Lower leg skin (tissue), 4 donors: ENCODE measurements at regions not wholly inside any gene's neighbourhood (a gene's known extent, or its start where the extent isn't known, plus 50 kb on each side); places are given as distances from the start of the nearest gene placed in this dataset.

Source experiments
- DNase-seq, 2 donors: peaks; one replicate each; pipeline ENCODE4 v3.0.0-alpha.2; 2019; ENCODE audit warnings: low spot score in 2 of 2
- H3K4me3 ChIP-seq: fragments of 200-600 bp; sonication (generic); 2 replicates; pipeline ENCODE4 v1.5.1; 2017; ENCODE audit warnings: mild to moderate bottlenecking, low read depth; ENCODE audit not compliant: poor library complexity, severe bottlenecking
- POLR2A ChIP-seq, 2 donors: fragments of 450-650 bp; IDR thresholded peaks; one replicate each; pipeline ENCODE4 v1.6.1; 2016 to 2017; ENCODE audit warnings: antibody characterized with exemption in 2 of 2, mild to moderate bottlenecking in 1 of 2, moderate library complexity in 1 of 2
- WGBS, 2 donors: methylation state at CpG; one replicate each; pipeline ENCODE4 v1.1.5; 2018; 5-methylcytosine and 5-hydroxymethylcytosine counted together
- intact Hi-C: fragments of 100-400 bp; cut with DNase I; formaldehyde crosslinking; loops from one replicate; pipeline ENCODE4 v1.15.0; 2023; ENCODE audit warnings: low total_unique reads
- TF ChIP-seq, protein P1 (sequence below), 3 donors: fragments of 450-650 bp; IDR thresholded peaks; one replicate each; pipeline ENCODE4 v1.5.1; 2016; ENCODE audit warnings: antibody characterized with exemption in 3 of 3, mild to moderate bottlenecking in 3 of 3, moderate library complexity in 2 of 3

DNA sequence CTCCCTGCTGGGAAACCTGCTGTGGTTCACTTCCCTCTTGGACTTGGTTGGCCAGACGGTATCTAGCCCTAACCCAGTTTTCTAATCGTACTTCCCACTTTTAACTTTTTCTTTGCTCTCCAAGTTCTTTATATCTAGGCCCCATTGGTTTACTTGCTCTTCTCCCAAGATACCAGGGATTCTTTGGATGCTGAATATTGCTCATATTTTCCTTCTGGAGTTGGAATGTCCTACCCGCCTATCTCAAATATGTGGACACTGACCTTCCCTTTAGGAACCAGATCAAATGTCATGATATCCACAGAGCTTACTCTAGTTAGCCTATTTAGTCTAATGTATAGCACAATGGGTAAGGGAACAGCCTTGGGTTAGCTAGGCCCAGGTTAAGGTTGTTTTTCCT lies 228.6 kb downstream of the DACT1 start:
- H3K4me3 ChIP-seq, result no peak overlapping the region
- no peak for DNase-seq
- intact Hi-C loops, result no loop called here
- TF ChIP-seq, protein P1, sequence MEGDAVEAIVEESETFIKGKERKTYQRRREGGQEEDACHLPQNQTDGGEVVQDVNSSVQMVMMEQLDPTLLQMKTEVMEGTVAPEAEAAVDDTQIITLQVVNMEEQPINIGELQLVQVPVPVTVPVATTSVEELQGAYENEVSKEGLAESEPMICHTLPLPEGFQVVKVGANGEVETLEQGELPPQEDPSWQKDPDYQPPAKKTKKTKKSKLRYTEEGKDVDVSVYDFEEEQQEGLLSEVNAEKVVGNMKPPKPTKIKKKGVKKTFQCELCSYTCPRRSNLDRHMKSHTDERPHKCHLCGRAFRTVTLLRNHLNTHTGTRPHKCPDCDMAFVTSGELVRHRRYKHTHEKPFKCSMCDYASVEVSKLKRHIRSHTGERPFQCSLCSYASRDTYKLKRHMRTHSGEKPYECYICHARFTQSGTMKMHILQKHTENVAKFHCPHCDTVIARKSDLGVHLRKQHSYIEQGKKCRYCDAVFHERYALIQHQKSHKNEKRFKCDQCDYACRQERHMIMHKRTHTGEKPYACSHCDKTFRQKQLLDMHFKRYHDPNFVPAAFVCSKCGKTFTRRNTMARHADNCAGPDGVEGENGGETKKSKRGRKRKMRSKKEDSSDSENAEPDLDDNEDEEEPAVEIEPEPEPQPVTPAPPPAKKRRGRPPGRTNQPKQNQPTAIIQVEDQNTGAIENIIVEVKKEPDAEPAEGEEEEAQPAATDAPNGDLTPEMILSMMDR (IDR thresholded peaks at IDR 0.05), result no peak
- TF ChIP-seq POLR2A (IDR thresholded peaks at IDR 0.05), result no peak
- WGBS, 2 donors, result 77 to 86% methylated on average over 3 of the region's 3 CpGs

DNA sequence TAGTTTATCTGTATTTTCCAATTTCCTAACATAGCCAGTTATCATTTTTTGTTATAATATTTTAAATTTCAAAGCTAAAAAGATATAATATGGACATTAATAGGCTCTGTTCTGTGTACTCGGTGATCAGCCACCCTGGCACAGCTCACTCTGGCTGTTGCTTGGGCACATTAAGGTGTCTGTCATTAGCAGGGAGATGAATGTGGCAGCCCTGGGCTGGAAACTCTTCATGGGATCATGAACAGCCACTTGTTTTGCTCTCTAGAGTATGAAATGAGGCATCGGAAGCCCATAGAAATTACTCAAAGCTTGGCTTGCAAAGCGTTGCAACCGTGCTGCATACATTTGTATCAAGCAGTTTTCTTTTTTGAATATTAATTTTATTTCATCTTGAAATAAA lies 233.2 kb downstream of the DACT1 start:
- 92 to 94% methylated on average over 4 of the region's 4 CpGs for WGBS, 2 donors
- TF ChIP-seq, protein P1 (IDR thresholded peaks at IDR 0.05), result no peak
- TF ChIP-seq POLR2A (IDR thresholded peaks at IDR 0.05), result no peak
- DNase-seq, result no peak
- no peak overlapping the region for H3K4me3 ChIP-seq
- intact Hi-C loops, result no loop called here

DNA sequence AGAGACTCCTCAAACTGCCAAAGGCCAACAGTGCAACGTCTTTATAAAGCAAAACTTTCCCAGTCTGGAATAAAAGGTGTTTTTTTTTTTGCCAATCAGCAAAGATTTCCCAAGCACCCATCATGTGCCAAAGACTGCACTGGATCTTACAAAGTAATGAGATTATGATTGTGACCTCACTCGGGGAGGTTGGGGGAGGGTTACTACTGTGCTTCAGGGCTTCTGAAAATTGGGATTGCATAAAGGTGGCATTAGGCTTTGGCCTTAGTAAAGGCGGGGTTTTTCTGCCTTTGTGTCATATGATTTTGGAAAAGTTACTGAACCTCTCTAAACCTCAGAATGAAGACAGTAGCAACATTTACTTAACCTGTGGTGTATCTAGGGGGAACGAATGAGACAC lies 233.8 kb downstream of the DACT1 start:
- no peak overlapping the region for H3K4me3 ChIP-seq
- 59 to 64% methylated on average over 4 of the region's 4 CpGs for WGBS, 2 donors
- intact Hi-C loops, result no loop called here
- DNase-seq, result no peak
- TF ChIP-seq, protein P1 (IDR thresholded peaks at IDR 0.05), result no peak
- no peak for TF ChIP-seq POLR2A (IDR thresholded peaks at IDR 0.05)

DNA sequence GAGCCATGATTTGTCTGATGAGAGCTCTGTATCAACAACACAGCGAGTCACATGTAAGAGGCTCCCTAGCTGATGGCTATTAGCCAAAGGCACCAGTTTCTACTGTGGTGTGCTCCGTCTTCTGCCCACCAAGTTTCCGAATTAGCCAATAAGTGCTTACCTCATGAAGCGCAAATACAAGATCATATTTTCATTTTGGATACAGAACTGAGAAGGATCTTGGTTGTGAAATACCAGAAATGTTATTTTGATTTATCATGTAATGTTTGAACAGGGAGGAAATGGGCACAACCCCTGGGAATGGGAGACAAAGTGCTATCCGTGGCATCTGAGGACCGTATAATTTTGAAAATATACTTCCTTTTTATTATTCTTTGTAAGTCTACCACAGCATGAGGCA lies 234.3 kb downstream of the DACT1 start:
- WGBS, 2 donors, result 48 to 58% methylated on average over 6 of the region's 6 CpGs
- no peak overlapping the region for H3K4me3 ChIP-seq
- DNase-seq, result no peak
- intact Hi-C loops, result no loop called here
- no peak for TF ChIP-seq POLR2A (IDR thresholded peaks at IDR 0.05)
- TF ChIP-seq, protein P1 (IDR thresholded peaks at IDR 0.05), result no peak

DNA sequence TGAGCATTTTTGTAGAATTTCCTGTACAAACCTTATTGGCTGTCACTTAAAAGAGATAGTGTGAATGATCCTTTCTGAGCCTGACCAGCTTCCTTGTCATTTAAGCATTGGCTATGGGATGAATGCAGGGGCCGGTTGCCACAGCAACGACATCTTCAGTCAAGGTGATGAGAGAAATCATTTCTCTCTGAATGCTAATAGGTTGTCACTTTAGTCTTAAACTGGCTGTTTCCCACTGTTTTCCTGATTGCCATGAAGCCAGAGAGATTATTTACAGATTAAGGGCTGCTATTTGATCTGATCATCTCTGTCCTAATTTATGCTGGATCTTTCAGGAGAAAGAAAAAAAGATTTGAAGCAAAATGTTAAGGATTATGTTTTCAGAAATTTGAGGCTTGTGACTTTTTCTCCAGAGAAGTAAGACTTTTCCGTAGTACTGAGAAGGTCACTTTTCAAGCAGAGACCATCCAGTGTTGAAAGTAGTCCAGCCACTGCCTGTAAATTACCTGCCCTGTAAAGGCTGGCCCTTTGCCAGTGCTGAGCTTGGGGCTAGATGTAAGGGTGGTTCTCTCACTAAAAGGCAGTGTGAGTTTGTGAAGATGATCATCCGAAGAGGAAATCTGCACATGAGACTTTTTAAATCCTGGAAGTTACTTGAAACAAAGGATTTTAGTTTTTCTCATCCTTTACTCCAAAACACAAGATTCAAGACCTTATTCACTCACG lies 235.6 kb downstream of the DACT1 start:
- H3K4me3 ChIP-seq, result no peak overlapping the region
- TF ChIP-seq, protein P1 (IDR thresholded peaks at IDR 0.05), result no peak
- TF ChIP-seq POLR2A (IDR thresholded peaks at IDR 0.05), result no peak
- 56 to 64% methylated on average over 5 of the region's 5 CpGs for WGBS, 2 donors
- intact Hi-C loops, result no loop called here
- no peak for DNase-seq

DNA sequence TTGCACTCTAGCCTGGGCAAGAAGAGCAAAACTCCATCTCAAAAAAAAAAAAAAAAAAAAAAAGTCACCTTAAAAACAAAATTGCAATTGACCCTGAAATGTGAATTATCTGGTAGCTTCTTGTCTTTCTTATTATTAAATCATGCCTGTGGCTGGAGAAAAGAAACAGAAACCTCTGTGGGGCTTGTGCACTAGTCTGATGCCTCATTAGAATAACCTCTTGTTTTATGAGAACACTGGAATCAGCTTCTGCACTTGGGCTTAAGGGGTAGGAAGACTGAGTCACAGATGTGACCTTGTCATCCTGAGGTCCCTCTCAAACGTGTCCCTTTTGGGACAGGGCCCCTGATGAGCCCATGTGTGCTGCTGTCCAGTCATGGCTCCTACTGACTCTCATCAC lies 237.9 kb downstream of the DACT1 start:
- H3K4me3 ChIP-seq, result no peak overlapping the region
- DNase-seq, result no peak
- no peak for TF ChIP-seq POLR2A (IDR thresholded peaks at IDR 0.05)
- TF ChIP-seq, protein P1 (IDR thresholded peaks at IDR 0.05), result no peak
- intact Hi-C loops, result no loop called here
- WGBS, 2 donors, result 50 to 53% methylated on average over 1 of the region's 1 CpG
